ENCODE measurements at regions not wholly inside any gene's neighbourhood (a gene's known extent, or its start where the extent isn't known, plus 50 kb on each side); places are given as distances from the start of the nearest gene placed in this dataset.
"Not testable (repeated sequence)": the region's sequence is repeated elsewhere in the genome, so short reads cannot be mapped to it uniquely, and the experiment has no call there.

- Mint-ChIP-seq H3K4me1 (ENCODE audit: low read depth) (peaks cover 47% of the 10 kb centered on the region), H3K27me3 (no peaks in the 10 kb centered on the region), H3K4me3 (no peak overlapping the region), H3K36me3 (ENCODE audit: low read depth) (no peaks in the 10 kb centered on the region), H3K27ac (no peak overlapping the region), H3K9me3 (peaks cover 2% of the 10 kb centered on the region)
- DNase-seq = no peak
Observed at GRCh38 chr9:22210262-22210661, 201.2 kb upstream of the CDKN2B start.

- no peak overlapping the region for H3K4me3 Mint-ChIP-seq
- no peaks in the 10 kb centered on the region for H3K36me3 Mint-ChIP-seq (ENCODE audit: low read depth)
- H3K27me3 Mint-ChIP-seq = no peaks in the 10 kb centered on the region
- H3K27ac Mint-ChIP-seq = no peak overlapping the region
- peaks cover 47% of the 10 kb centered on the region for H3K4me1 Mint-ChIP-seq (ENCODE audit: low read depth)
- peaks cover 2% of the 10 kb centered on the region for H3K9me3 Mint-ChIP-seq
- DNase-seq = no peak
Observed at GRCh38 chr9:22210936-22211335, 201.8 kb upstream of the CDKN2B start.

GRCh38 chr9:22211588-22212360, 202.7 kb upstream of the CDKN2B start:
- Mint-ChIP-seq H3K9me3 (peaks cover 2% of the 10 kb centered on the region), H3K36me3 (ENCODE audit: low read depth) (no peaks in the 10 kb centered on the region), H3K4me3 (no peak overlapping the region), H3K27ac (no peak overlapping the region), H3K27me3 (peaks cover 7% of the 10 kb centered on the region), H3K4me1 (ENCODE audit: low read depth) (peaks cover 47% of the 10 kb centered on the region)
- no peak for DNase-seq

- H3K27me3 Mint-ChIP-seq = peaks cover 7% of the 10 kb centered on the region
- H3K4me1 Mint-ChIP-seq (ENCODE audit: low read depth) = peaks cover 39% of the 10 kb centered on the region
- DNase-seq = no peak
- no peaks in the 10 kb centered on the region for H3K36me3 Mint-ChIP-seq (ENCODE audit: low read depth)
- peaks cover 2% of the 10 kb centered on the region for H3K9me3 Mint-ChIP-seq
- no peak overlapping the region for H3K4me3 Mint-ChIP-seq
- H3K27ac Mint-ChIP-seq = no peak overlapping the region
Observed at GRCh38 chr9:22214021-22214420, 204.9 kb upstream of the CDKN2B start.

GRCh38 chr9:22214497-22215031, 205.5 kb upstream of the CDKN2B start:
- H3K4me3 Mint-ChIP-seq = no peak overlapping the region
- no peaks in the 10 kb centered on the region for H3K9me3 Mint-ChIP-seq
- DNase-seq = no peak
- H3K4me1 Mint-ChIP-seq (ENCODE audit: low read depth) = peaks cover 34% of the 10 kb centered on the region
- peaks cover 7% of the 10 kb centered on the region for H3K27me3 Mint-ChIP-seq
- H3K27ac Mint-ChIP-seq = peak overlapping the region; percentile 38
- H3K36me3 Mint-ChIP-seq (ENCODE audit: low read depth) = no peaks in the 10 kb centered on the region

GRCh38 chr9:22215521-22215920, 206.4 kb upstream of the CDKN2B start:
- Mint-ChIP-seq H3K9me3 (no peaks in the 10 kb centered on the region), H3K4me1 (ENCODE audit: low read depth) (peaks cover 27% of the 10 kb centered on the region), H3K27me3 (peaks cover 7% of the 10 kb centered on the region)

GRCh38 chr9:22216730-22217172, 207.6 kb upstream of the CDKN2B start:
- Mint-ChIP-seq H3K36me3 (ENCODE audit: low read depth) (no peaks in the 10 kb centered on the region), H3K27me3 (peaks cover 7% of the 10 kb centered on the region), H3K27ac (no peak overlapping the region), H3K4me3 (no peak overlapping the region), H3K4me1 (ENCODE audit: low read depth) (peaks cover 17% of the 10 kb centered on the region), H3K9me3 (no peaks in the 10 kb centered on the region)
- no peak for DNase-seq

More at GRCh38 chr9:22215521-22215920, 206.4 kb upstream of the CDKN2B start:
- no peak for DNase-seq
- Mint-ChIP-seq H3K36me3 (ENCODE audit: low read depth) (no peaks in the 10 kb centered on the region), H3K4me3 (no peak overlapping the region), H3K27ac (no peak overlapping the region)

- Mint-ChIP-seq H3K27ac (no peak overlapping the region), H3K27me3 (peaks cover 7% of the 10 kb centered on the region), H3K9me3 (no peaks in the 10 kb centered on the region), H3K36me3 (ENCODE audit: low read depth) (no peaks in the 10 kb centered on the region), H3K4me1 (ENCODE audit: low read depth) (peaks cover 12% of the 10 kb centered on the region), H3K4me3 (no peak overlapping the region)
- no peak for DNase-seq
Observed at GRCh38 chr9:22217254-22217653, 208.1 kb upstream of the CDKN2B start.

GRCh38 chr9:22225856-22226255, 216.8 kb upstream of the CDKN2B start:
- DNase-seq; H3K36me3 Mint-ChIP-seq (ENCODE audit: low read depth); H3K27ac Mint-ChIP-seq: not testable (repeated sequence)

GRCh38 chr9:22227986-22228385, 218.6 kb upstream of the DMRTA1 start:
- DNase-seq = no peak
- Mint-ChIP-seq H3K36me3 (ENCODE audit: low read depth) (no peaks in the 10 kb centered on the region), H3K9me3 (peaks cover 4% of the 10 kb centered on the region), H3K4me3 (no peak overlapping the region), H3K27me3 (peaks cover 35% of the 10 kb centered on the region), H3K4me1 (ENCODE audit: low read depth) (no peaks in the 10 kb centered on the region), H3K27ac (no peak overlapping the region)

More at GRCh38 chr9:22225856-22226255, 216.8 kb upstream of the CDKN2B start:
- not testable (repeated sequence) for H3K4me1 Mint-ChIP-seq (ENCODE audit: low read depth); H3K9me3 Mint-ChIP-seq; H3K4me3 Mint-ChIP-seq
- peaks cover 24% of the 10 kb centered on the region for H3K27me3 Mint-ChIP-seq

- Mint-ChIP-seq H3K27me3 (peaks cover 34% of the 10 kb centered on the region), H3K9me3 (peaks cover 4% of the 10 kb centered on the region), H3K27ac (no peak overlapping the region), H3K36me3 (ENCODE audit: low read depth) (no peaks in the 10 kb centered on the region), H3K4me1 (ENCODE audit: low read depth) (no peaks in the 10 kb centered on the region), H3K4me3 (no peak overlapping the region)
- no peak for DNase-seq
Observed at GRCh38 chr9:22228542-22228941, 218.1 kb upstream of the DMRTA1 start.

- H3K27ac Mint-ChIP-seq = no peak overlapping the region
- peaks cover 4% of the 10 kb centered on the region for H3K9me3 Mint-ChIP-seq
- no peak overlapping the region for H3K4me3 Mint-ChIP-seq
- peaks cover 34% of the 10 kb centered on the region for H3K27me3 Mint-ChIP-seq
- DNase-seq = no peak
- H3K4me1 Mint-ChIP-seq (ENCODE audit: low read depth) = no peaks in the 10 kb centered on the region
- no peaks in the 10 kb centered on the region for H3K36me3 Mint-ChIP-seq (ENCODE audit: low read depth)
Observed at GRCh38 chr9:22229069-22229468, 217.6 kb upstream of the DMRTA1 start.

DNA sequence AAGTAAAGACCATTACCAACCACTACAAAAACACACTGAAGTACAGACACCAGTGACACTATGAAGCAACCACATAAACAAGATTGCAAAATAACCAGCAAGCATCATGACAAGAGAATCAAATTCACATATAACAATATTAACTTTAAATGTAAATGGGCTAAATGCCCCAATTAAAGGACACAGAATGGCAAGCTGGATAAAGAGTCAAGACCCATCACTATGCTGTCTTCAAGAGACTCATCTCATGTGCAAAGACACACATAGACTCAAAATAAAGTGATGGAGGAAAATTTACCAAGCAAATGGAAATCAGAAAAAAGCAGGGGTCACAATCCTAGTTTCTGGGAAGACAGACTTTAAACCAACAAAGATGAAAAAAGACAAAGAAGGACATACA, 215.3 kb upstream of the DMRTA1 start:
- not testable (repeated sequence) for H3K4me3 Mint-ChIP-seq; H3K36me3 Mint-ChIP-seq (ENCODE audit: low read depth); DNase-seq; H3K9me3 Mint-ChIP-seq; H3K4me1 Mint-ChIP-seq (ENCODE audit: low read depth); H3K27ac Mint-ChIP-seq
- peaks cover 39% of the 10 kb centered on the region for H3K27me3 Mint-ChIP-seq

DNA sequence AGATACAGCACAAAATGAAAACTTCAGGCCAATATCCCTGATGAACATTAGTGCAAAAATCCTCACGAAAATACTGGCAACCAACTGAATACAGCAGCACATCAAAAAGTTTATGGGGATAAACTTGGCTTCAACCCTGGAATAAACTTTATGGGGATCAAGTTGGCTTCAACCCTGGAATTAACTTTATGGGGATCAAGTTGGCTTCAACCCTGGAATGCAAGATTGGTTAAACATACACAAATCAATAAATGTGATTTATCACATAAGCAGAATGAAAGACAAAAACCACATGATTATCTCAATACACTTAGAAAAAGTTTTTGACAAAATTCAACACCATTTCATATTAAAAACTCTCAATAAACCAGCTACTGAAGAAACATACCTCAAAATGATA, 213.7 kb upstream of the DMRTA1 start:
- no peaks in the 10 kb centered on the region for H3K36me3 Mint-ChIP-seq (ENCODE audit: low read depth)
- peaks cover 4% of the 10 kb centered on the region for H3K9me3 Mint-ChIP-seq
- peaks cover 38% of the 10 kb centered on the region for H3K27me3 Mint-ChIP-seq
- no peak for DNase-seq
- no peak overlapping the region for H3K27ac Mint-ChIP-seq
- H3K4me1 Mint-ChIP-seq (ENCODE audit: low read depth) = peaks cover 10% of the 10 kb centered on the region
- no peak overlapping the region for H3K4me3 Mint-ChIP-seq

DNA sequence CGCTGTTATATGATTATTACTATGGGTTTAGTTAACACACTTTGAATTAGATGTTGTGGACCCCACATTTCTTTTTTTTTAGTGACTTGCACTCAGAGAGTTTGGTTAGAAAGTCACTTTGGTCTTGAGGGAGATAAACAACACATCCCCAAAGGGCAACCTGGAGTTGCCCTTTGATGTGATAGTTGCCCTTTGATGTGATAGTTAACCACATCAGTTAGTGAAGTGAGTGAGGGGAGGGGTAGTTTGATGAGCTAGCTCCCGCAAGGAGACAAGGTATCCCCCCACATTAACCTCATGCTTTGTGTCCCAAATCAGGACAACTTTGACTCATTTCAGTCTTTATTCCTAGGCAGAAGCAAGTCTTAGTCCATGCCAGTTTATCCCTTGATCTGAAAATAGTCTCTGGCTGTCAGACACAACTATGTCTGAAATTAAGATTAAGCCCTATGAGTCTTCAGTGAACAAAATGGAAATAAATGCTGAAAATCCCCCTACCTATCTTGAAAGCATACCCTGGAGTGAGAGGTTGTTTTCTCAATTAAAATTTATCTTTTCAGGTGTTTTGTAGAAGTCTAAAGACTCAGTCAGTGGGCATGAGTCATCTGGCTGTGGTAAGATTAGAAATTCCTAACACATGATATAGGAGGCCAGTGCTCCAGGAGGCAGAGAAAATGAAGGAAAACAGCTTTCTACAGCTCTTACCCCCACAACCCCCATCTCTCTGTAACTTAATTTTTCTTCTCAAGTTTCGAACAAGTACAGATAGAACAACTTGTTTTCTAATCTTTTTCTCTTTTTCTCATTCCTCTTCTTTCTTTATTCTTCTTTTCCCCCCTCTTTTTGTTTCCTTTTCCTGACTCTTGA, 208.9 kb upstream of the DMRTA1 start:
- H3K27me3 Mint-ChIP-seq = peaks cover 27% of the 10 kb centered on the region
- H3K9me3 Mint-ChIP-seq = no peaks in the 10 kb centered on the region
- H3K27ac Mint-ChIP-seq = no peak overlapping the region
- H3K36me3 Mint-ChIP-seq (ENCODE audit: low read depth) = no peaks in the 10 kb centered on the region
- DNase-seq = no peak
- H3K4me1 Mint-ChIP-seq (ENCODE audit: low read depth) = peaks cover 47% of the 10 kb centered on the region
- no peak overlapping the region for H3K4me3 Mint-ChIP-seq

Measured in activated T-cell treated with anti-CD3 and anti-CD28 coated beads, Interleukin-2, amount 50 U/mL, for 24 hours (primary cell).